ENCODE measurements at regions not wholly inside any gene's neighbourhood (a gene's known extent, or its start where the extent isn't known, plus 50 kb on each side); places are given as distances from the start of the nearest gene placed in this dataset.

- WGBS (ENCODE audit: extremely low coverage, insufficient coverage, low lambda C conversion rate), result no CpG with 5 or more reads among the region's 6 CpGs
- Histone ChIP-seq H3K79me2 (ENCODE audit: control insufficient read depth, insufficient read depth, low read length) (no peaks in the 10 kb centered on the region), H3K4me2 (ENCODE audit: low read length) (no peak overlapping the region), H3K4me3 (ENCODE audit: low read length) (no peak overlapping the region), H3K4me1 (ENCODE audit: control insufficient read depth, low read depth, low read length) (no peaks in the 10 kb centered on the region), H2BK5ac (ENCODE audit: low read length) (no peak overlapping the region), H2BK120ac (ENCODE audit: low read depth, low read length) (no peak overlapping the region), H3K18ac (ENCODE audit: low read length) (no peak overlapping the region), H3K79me1 (ENCODE audit: low read length) (no peaks in the 10 kb centered on the region), H3K23ac (ENCODE audit: low read length) (no peak overlapping the region), H4K5ac (ENCODE audit: low read length) (no peak overlapping the region), H3K4ac (ENCODE audit: low read depth, low read length) (no peak overlapping the region), H3K27ac (ENCODE audit: low read depth, low read length) (no peak overlapping the region), H2BK15ac (replicated peaks; ENCODE audit: low read depth) (no peak overlapping the region), H2AK5ac (ENCODE audit: low read length) (no peak overlapping the region), H4K8ac (ENCODE audit: low read depth, low read length) (no peak overlapping the region), H3K56ac (ENCODE audit: low read length) (no peak overlapping the region), H3K36me3 (ENCODE audit: control insufficient read depth, insufficient read depth, low read length) (no peaks in the 10 kb centered on the region), H3K27me3 (ENCODE audit: insufficient read depth, low read length, poor library complexity) (no peaks in the 10 kb centered on the region), H3K9ac (ENCODE audit: low read length) (no peak overlapping the region)
- DNase-seq, result no peak
These were observed 150.0 kb upstream of the ROBO2 start for GRCh38 chr3:76889911-76890310.

GRCh38 chr3:76897076-76897475, 142.8 kb upstream of the ROBO2 start:
- H4K8ac ChIP-seq (ENCODE audit: low read depth, low read length), result no peak overlapping the region
- H2BK15ac ChIP-seq (replicated peaks; ENCODE audit: low read depth), result no peak overlapping the region
- no peak overlapping the region for H3K9ac ChIP-seq (ENCODE audit: low read length)
- H3K79me2 ChIP-seq (ENCODE audit: control insufficient read depth, insufficient read depth, low read length), result no peaks in the 10 kb centered on the region
- H3K27me3 ChIP-seq (ENCODE audit: insufficient read depth, low read length, poor library complexity), result no peaks in the 10 kb centered on the region
- H3K4me2 ChIP-seq (ENCODE audit: low read length), result no peak overlapping the region
- H3K18ac ChIP-seq (ENCODE audit: low read length), result no peak overlapping the region
- no peaks in the 10 kb centered on the region for H3K36me3 ChIP-seq (ENCODE audit: control insufficient read depth, insufficient read depth, low read length)
- no peak overlapping the region for H3K4ac ChIP-seq (ENCODE audit: low read depth, low read length)
- no peak for DNase-seq
- no peaks in the 10 kb centered on the region for H3K79me1 ChIP-seq (ENCODE audit: low read length)
- H3K56ac ChIP-seq (ENCODE audit: low read length), result no peak overlapping the region
- no peak overlapping the region for H2BK120ac ChIP-seq (ENCODE audit: low read depth, low read length)
- no peak overlapping the region for H3K27ac ChIP-seq (ENCODE audit: low read depth, low read length)
- no CpG with 5 or more reads among the region's 2 CpGs for WGBS (ENCODE audit: extremely low coverage, insufficient coverage, low lambda C conversion rate)
- H3K23ac ChIP-seq (ENCODE audit: low read length), result no peak overlapping the region
- H2BK5ac ChIP-seq (ENCODE audit: low read length), result no peak overlapping the region
- H3K4me3 ChIP-seq (ENCODE audit: low read length), result no peak overlapping the region
- H3K4me1 ChIP-seq (ENCODE audit: control insufficient read depth, low read depth, low read length), result no peaks in the 10 kb centered on the region
- H2AK5ac ChIP-seq (ENCODE audit: low read length), result no peak overlapping the region
- no peak overlapping the region for H4K5ac ChIP-seq (ENCODE audit: low read length)

- Histone ChIP-seq H3K79me2 (ENCODE audit: control insufficient read depth, insufficient read depth, low read length) (no peaks in the 10 kb centered on the region), H3K4ac (ENCODE audit: low read depth, low read length) (no peak overlapping the region)
These were observed 139.3 kb upstream of the ROBO2 start for GRCh38 chr3:76900596-76900995.

GRCh38 chr3:76908156-76908555, 131.7 kb upstream of the ROBO2 start:
- H3K23ac ChIP-seq (ENCODE audit: low read length), result no peak overlapping the region
- H3K56ac ChIP-seq (ENCODE audit: low read length), result no peak overlapping the region
- WGBS (ENCODE audit: extremely low coverage, insufficient coverage, low lambda C conversion rate), result no CpG with 5 or more reads among the region's 1 CpG
- no peak overlapping the region for H4K8ac ChIP-seq (ENCODE audit: low read depth, low read length)
- H3K18ac ChIP-seq (ENCODE audit: low read length), result no peak overlapping the region
- no peak overlapping the region for H3K4me3 ChIP-seq (ENCODE audit: low read length)
- no peak overlapping the region for H2BK5ac ChIP-seq (ENCODE audit: low read length)
- no peaks in the 10 kb centered on the region for H3K27me3 ChIP-seq (ENCODE audit: insufficient read depth, low read length, poor library complexity)
- no peaks in the 10 kb centered on the region for H3K4me1 ChIP-seq (ENCODE audit: control insufficient read depth, low read depth, low read length)
- no peak overlapping the region for H2AK5ac ChIP-seq (ENCODE audit: low read length)
- no peak overlapping the region for H3K4me2 ChIP-seq (ENCODE audit: low read length)
- no peak overlapping the region for H3K9ac ChIP-seq (ENCODE audit: low read length)
- no peak for DNase-seq
- no peak overlapping the region for H2BK120ac ChIP-seq (ENCODE audit: low read depth, low read length)
- no peaks in the 10 kb centered on the region for H3K36me3 ChIP-seq (ENCODE audit: control insufficient read depth, insufficient read depth, low read length)
- no peak overlapping the region for H2BK15ac ChIP-seq (replicated peaks; ENCODE audit: low read depth)
- no peaks in the 10 kb centered on the region for H3K79me1 ChIP-seq (ENCODE audit: low read length)
- no peak overlapping the region for H3K4ac ChIP-seq (ENCODE audit: low read depth, low read length)
- H4K5ac ChIP-seq (ENCODE audit: low read length), result no peak overlapping the region
- no peak overlapping the region for H3K27ac ChIP-seq (ENCODE audit: low read depth, low read length)
- no peaks in the 10 kb centered on the region for H3K79me2 ChIP-seq (ENCODE audit: control insufficient read depth, insufficient read depth, low read length)

More at GRCh38 chr3:76900596-76900995, 139.3 kb upstream of the ROBO2 start:
- Histone ChIP-seq H3K4me3 (ENCODE audit: low read length) (no peak overlapping the region), H3K18ac (ENCODE audit: low read length) (no peak overlapping the region), H3K4me2 (ENCODE audit: low read length) (no peak overlapping the region), H4K8ac (ENCODE audit: low read depth, low read length) (no peak overlapping the region), H2BK15ac (replicated peaks; ENCODE audit: low read depth) (no peak overlapping the region), H3K79me1 (ENCODE audit: low read length) (no peaks in the 10 kb centered on the region), H3K36me3 (ENCODE audit: control insufficient read depth, insufficient read depth, low read length) (no peaks in the 10 kb centered on the region), H3K4me1 (ENCODE audit: control insufficient read depth, low read depth, low read length) (no peaks in the 10 kb centered on the region), H2AK5ac (ENCODE audit: low read length) (no peak overlapping the region), H3K23ac (ENCODE audit: low read length) (no peak overlapping the region), H3K27me3 (ENCODE audit: insufficient read depth, low read length, poor library complexity) (no peaks in the 10 kb centered on the region), H3K9ac (ENCODE audit: low read length) (no peak overlapping the region), H2BK5ac (ENCODE audit: low read length) (no peak overlapping the region), H3K56ac (ENCODE audit: low read length) (no peak overlapping the region), H3K27ac (ENCODE audit: low read depth, low read length) (no peak overlapping the region), H2BK120ac (ENCODE audit: low read depth, low read length) (no peak overlapping the region), H4K5ac (ENCODE audit: low read length) (no peak overlapping the region)
- WGBS (ENCODE audit: extremely low coverage, insufficient coverage, low lambda C conversion rate), result no CpG with 5 or more reads among the region's 2 CpGs
- no peak for DNase-seq

GRCh38 chr3:76912841-76913383, 127.0 kb upstream of the ROBO2 start:
- Histone ChIP-seq H2BK5ac (ENCODE audit: low read length) (no peak overlapping the region), H3K4ac (ENCODE audit: low read depth, low read length) (no peak overlapping the region), H3K27me3 (ENCODE audit: insufficient read depth, low read length, poor library complexity) (no peaks in the 10 kb centered on the region), H3K79me1 (ENCODE audit: low read length) (no peaks in the 10 kb centered on the region), H2BK120ac (ENCODE audit: low read depth, low read length) (no peak overlapping the region), H3K79me2 (ENCODE audit: control insufficient read depth, insufficient read depth, low read length) (no peaks in the 10 kb centered on the region), H3K36me3 (ENCODE audit: control insufficient read depth, insufficient read depth, low read length) (no peaks in the 10 kb centered on the region), H3K56ac (ENCODE audit: low read length) (no peak overlapping the region), H3K9ac (ENCODE audit: low read length) (no peak overlapping the region), H2BK15ac (replicated peaks; ENCODE audit: low read depth) (no peak overlapping the region), H3K18ac (ENCODE audit: low read length) (no peak overlapping the region), H2AK5ac (ENCODE audit: low read length) (no peak overlapping the region), H3K23ac (ENCODE audit: low read length) (no peak overlapping the region), H4K5ac (ENCODE audit: low read length) (no peak overlapping the region), H3K4me1 (ENCODE audit: control insufficient read depth, low read depth, low read length) (no peaks in the 10 kb centered on the region), H4K8ac (ENCODE audit: low read depth, low read length) (no peak overlapping the region), H3K4me3 (ENCODE audit: low read length) (no peak overlapping the region), H3K4me2 (ENCODE audit: low read length) (no peak overlapping the region), H3K27ac (ENCODE audit: low read depth, low read length) (no peak overlapping the region)
- no peak for DNase-seq
- no CpG with 5 or more reads among the region's 12 CpGs for WGBS (ENCODE audit: extremely low coverage, insufficient coverage, low lambda C conversion rate)

GRCh38 chr3:76917436-76917835, 122.5 kb upstream of the ROBO2 start:
- Histone ChIP-seq H3K4me2 (ENCODE audit: low read length) (no peak overlapping the region), H3K36me3 (ENCODE audit: control insufficient read depth, insufficient read depth, low read length) (no peaks in the 10 kb centered on the region), H3K4me3 (ENCODE audit: low read length) (no peak overlapping the region), H4K5ac (ENCODE audit: low read length) (no peak overlapping the region), H2BK15ac (replicated peaks; ENCODE audit: low read depth) (no peak overlapping the region), H3K18ac (ENCODE audit: low read length) (no peak overlapping the region), H2BK5ac (ENCODE audit: low read length) (no peak overlapping the region), H3K23ac (ENCODE audit: low read length) (no peak overlapping the region), H2AK5ac (ENCODE audit: low read length) (no peak overlapping the region), H2BK120ac (ENCODE audit: low read depth, low read length) (no peak overlapping the region), H3K27ac (ENCODE audit: low read depth, low read length) (no peak overlapping the region), H4K8ac (ENCODE audit: low read depth, low read length) (no peak overlapping the region), H3K4me1 (ENCODE audit: control insufficient read depth, low read depth, low read length) (no peaks in the 10 kb centered on the region), H3K79me2 (ENCODE audit: control insufficient read depth, insufficient read depth, low read length) (no peaks in the 10 kb centered on the region), H3K79me1 (ENCODE audit: low read length) (no peaks in the 10 kb centered on the region), H3K4ac (ENCODE audit: low read depth, low read length) (no peak overlapping the region), H3K56ac (ENCODE audit: low read length) (no peak overlapping the region), H3K9ac (ENCODE audit: low read length) (no peak overlapping the region), H3K27me3 (ENCODE audit: insufficient read depth, low read length, poor library complexity) (no peaks in the 10 kb centered on the region)
- no peak for DNase-seq
- no CpG with 5 or more reads among the region's 3 CpGs for WGBS (ENCODE audit: extremely low coverage, insufficient coverage, low lambda C conversion rate)

Measured in mesendoderm (in vitro differentiated cells).